CD14-positive monocyte (primary cell): ENCODE measurements at regions not wholly inside any gene's neighbourhood (a gene's known extent, or its start where the extent isn't known, plus 50 kb on each side); places are given as distances from the start of the nearest gene placed in this dataset.

ENCODE experiments used
- DNase-seq, 3 donors: peaks; one replicate each; pipeline ENCODE4 v3.0.0-alpha.2; 2011 to 2022
- H2AFZ ChIP-seq: 2 replicates; pipeline ENCODE4 v1.6.0; 2012; ENCODE audit warnings: mild to moderate bottlenecking, low read depth, low read length, inconsistent platforms; ENCODE audit not compliant: insufficient read depth, poor library complexity, severe bottlenecking
- H3K27ac ChIP-seq, 2 donors: 1 replicate in 1 of 2; 2 replicates in 1 of 2; pipeline ENCODE4 v1.5.1; 2012 to 2013; ENCODE audit warnings: low read length in 2 of 2, control low read depth in 1 of 2, inconsistent platforms in 1 of 2, low read depth in 1 of 2, mild to moderate bottlenecking in 1 of 2
- H3K27me3 ChIP-seq, 2 donors: one replicate each; pipeline versions ENCODE4 v1.6.0 to v1.6.1; 2011 to 2013; ENCODE audit warnings: low read length in 2 of 2; ENCODE audit not compliant: control insufficient read depth in 2 of 2, insufficient read depth in 2 of 2
- H3K36me3 ChIP-seq, 2 donors: replicated peaks in 1 of 2; 1 replicate in 1 of 2; 2 replicates in 1 of 2; pipeline versions ENCODE4 v1.5.1 to v1.6.1; 2012 to 2013; ENCODE audit warnings: low read length in 2 of 2, control low read depth in 1 of 2, inconsistent platforms in 1 of 2, mild to moderate bottlenecking in 1 of 2; ENCODE audit not compliant: insufficient read depth in 2 of 2, control insufficient read depth in 1 of 2
- H3K4me1 ChIP-seq, 2 donors: 1 replicate in 1 of 2; 2 replicates in 1 of 2; pipeline versions ENCODE4 v1.5.1 to v1.6.1; 2012 to 2013; ENCODE audit warnings: low read length in 2 of 2, control low read depth in 1 of 2, inconsistent platforms in 1 of 2, mild to moderate bottlenecking in 1 of 2, moderate library complexity in 1 of 2; ENCODE audit not compliant: insufficient read depth in 2 of 2, control insufficient read depth in 1 of 2
- H3K4me2 ChIP-seq: replicated peaks from 2 replicates; pipeline ENCODE3; 2012; ENCODE audit warnings: low read length, moderate library complexity, mild to moderate bottlenecking; ENCODE audit not compliant: poor library complexity, severe bottlenecking; ENCODE audit errors: extremely low read depth
- H3K4me3 ChIP-seq, 3 experiments: fragments of 200-600 bp in 1 of 3; sonication (generic) in 1 of 3; replicated peaks in 1 of 3; 1 replicate in 2 of 3; 2 replicates in 1 of 3; pipeline ENCODE4 v1.5.1; 2011 to 2013; ENCODE audit warnings: low read length in 3 of 3, mild to moderate bottlenecking in 3 of 3, control low read depth in 2 of 3, low read depth in 2 of 3, inconsistent platforms in 1 of 3, moderate library complexity in 1 of 3
- H3K79me2 ChIP-seq: 2 replicates; pipeline ENCODE4 v1.6.0; 2012; ENCODE audit warnings: mild to moderate bottlenecking, control low read depth, inconsistent platforms, low read length, moderate library complexity; ENCODE audit not compliant: insufficient read depth
- H3K9ac ChIP-seq: 2 replicates; pipeline ENCODE4 v1.6.0; 2017; ENCODE audit warnings: low read length, mild to moderate bottlenecking; ENCODE audit not compliant: insufficient read depth, poor library complexity, severe bottlenecking
- H3K9me3 ChIP-seq, 2 donors: replicated peaks in 1 of 2; 1 replicate in 1 of 2; 2 replicates in 1 of 2; pipeline versions ENCODE4 v1.5.1 to v1.6.1; 2012 to 2013; ENCODE audit warnings: low read length in 2 of 2, control low read depth in 1 of 2; ENCODE audit not compliant: control insufficient read depth in 1 of 2, insufficient read depth in 1 of 2
- H4K20me1 ChIP-seq: 2 replicates; pipeline ENCODE4 v1.6.0; 2012; ENCODE audit warnings: mild to moderate bottlenecking, low read length, control low read depth, moderate library complexity; ENCODE audit not compliant: insufficient read depth
- H3K27ac Mint-ChIP-seq, 7 donors: one replicate each; pipeline ENCODE4 v1.8.0; 2020; ENCODE audit warnings: mild to moderate bottlenecking in 7 of 7, mixed read lengths in 7 of 7, moderate library complexity in 6 of 7, inconsistent platforms in 2 of 7
- H3K27me3 Mint-ChIP-seq, 3 donors: one replicate each; pipeline ENCODE4 v1.8.0; 2021 to 2022; ENCODE audit warnings: low read depth in 3 of 3, mild to moderate bottlenecking in 3 of 3, mixed read lengths in 3 of 3, moderate library complexity in 3 of 3, inconsistent platforms in 1 of 3
- H3K36me3 Mint-ChIP-seq, 2 donors: one replicate each; pipeline ENCODE4 v1.8.0; 2020; ENCODE audit warnings: mixed read lengths in 2 of 2, inconsistent platforms in 1 of 2, mild to moderate bottlenecking in 1 of 2
- H3K4me1 Mint-ChIP-seq: one replicate; pipeline ENCODE4 v1.8.0; 2020; ENCODE audit warnings: mild to moderate bottlenecking, mixed read lengths
- H3K4me3 Mint-ChIP-seq, 2 donors: one replicate each; pipeline ENCODE4 v1.8.0; 2020; ENCODE audit warnings: mild to moderate bottlenecking in 2 of 2, mixed read lengths in 2 of 2, moderate library complexity in 1 of 2
- H3K9me3 Mint-ChIP-seq, 7 donors: one replicate each; pipeline ENCODE4 v1.8.0; 2020 to 2022; ENCODE audit warnings: mixed read lengths in 7 of 7, mild to moderate bottlenecking in 6 of 7, moderate library complexity in 6 of 7, inconsistent platforms in 2 of 7
- CTCF ChIP-seq: fragments of 200-600 bp; IDR thresholded peaks from one replicate; pipeline ENCODE4 v1.8.0; 2022; ENCODE audit warnings: antibody characterized with exemption, mild to moderate bottlenecking
- WGBS: methylation state at CpG from one replicate; pipeline ENCODE4 v1.1.5; 2013; ENCODE audit warnings: missing lambda C conversion rate; ENCODE audit not compliant: insufficient coverage; 5-methylcytosine and 5-hydroxymethylcytosine counted together
- intact Hi-C, 2 donors: fragments of 100-400 bp; cut with micrococcal nuclease; formaldehyde crosslinking; loops; one replicate each; pipeline versions ENCODE4 v1.15.0 to v1.15.1; 2023

DNA sequence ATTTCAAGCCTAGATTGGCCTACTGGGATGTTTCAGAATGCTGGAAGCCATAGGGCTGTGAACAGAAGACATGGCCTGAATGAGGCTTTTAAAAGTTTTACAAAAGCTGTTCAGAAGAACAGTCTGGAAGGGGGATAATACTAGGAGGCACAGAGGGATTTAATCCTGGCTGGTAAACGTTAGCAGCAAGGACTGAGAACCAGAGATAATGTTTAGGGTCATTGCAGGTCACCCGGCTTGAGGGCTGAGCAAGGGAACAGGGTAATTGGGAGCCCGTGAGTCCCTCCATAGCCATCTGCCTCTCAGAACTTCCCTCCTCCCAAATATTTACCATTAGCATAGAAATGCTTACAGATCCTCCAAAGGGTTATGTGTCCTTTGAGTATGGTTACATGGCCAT is 765.4 kb downstream of the TMEM182 start:
- Histone ChIP-seq H3K9me3 (peaks cover 6 to 18% of the 10 kb centered on the region in 2 donors), H3K27me3 (no peaks in the 10 kb centered on the region), H4K20me1 (no peaks in the 10 kb centered on the region), H3K27ac (no peak overlapping the region), H2AFZ (no peak overlapping the region), H3K9ac (no peak overlapping the region), H3K4me3 (no peak overlapping the region), H3K4me2 (no peak overlapping the region), H3K79me2 (no peaks in the 10 kb centered on the region), H3K4me1 (no peaks in the 10 kb centered on the region), H3K36me3 (no peaks in the 10 kb centered on the region)
- Mint-ChIP-seq H3K4me3 (no peak overlapping the region), H3K27ac (no peak overlapping the region), H3K36me3 (no peaks in the 10 kb centered on the region), H3K9me3 (peaks cover 0 to 14% (median 4%) of the 10 kb centered on the region in 7 donors), H3K4me1 (no peaks in the 10 kb centered on the region), H3K27me3 (peaks cover 0 to 2% (median 0%) of the 10 kb centered on the region in 3 donors)
- no CpG with 5 or more reads among the region's 3 CpGs for WGBS
- no peak for TF ChIP-seq CTCF
- DNase-seq: no peak
- intact Hi-C loops: no loop called here

DNA sequence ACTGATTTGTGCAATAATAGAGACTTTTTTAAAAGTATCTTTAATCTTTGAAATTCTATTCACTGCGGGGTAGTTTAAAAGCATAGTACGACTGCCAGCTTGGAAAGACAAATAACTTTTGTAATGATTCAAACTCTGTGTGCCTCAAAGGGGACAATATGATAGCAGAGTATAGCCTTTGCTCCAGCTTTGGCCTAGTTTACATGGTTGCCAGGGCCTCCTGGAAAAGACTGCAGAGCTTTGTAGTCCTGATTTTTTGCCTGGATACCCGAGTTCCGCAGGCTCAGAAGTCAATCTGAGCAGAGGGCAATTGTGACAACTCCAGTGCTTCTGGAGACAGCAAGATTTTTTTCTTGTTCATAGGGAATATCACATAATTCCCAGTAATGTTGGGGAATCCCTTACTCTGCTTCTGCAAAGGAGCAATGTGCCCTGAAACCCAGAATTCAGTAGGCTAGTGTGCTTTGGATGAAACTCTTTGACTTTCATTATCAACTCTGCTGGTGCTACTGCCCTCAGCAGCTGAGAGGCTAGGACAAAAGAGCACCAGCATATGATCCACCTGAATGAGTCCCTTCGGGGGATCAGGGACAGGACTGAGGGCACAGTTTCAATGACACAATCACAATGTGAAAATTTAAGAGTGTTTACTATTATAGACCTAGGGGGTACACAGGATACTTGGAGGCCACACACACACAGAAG is 768.1 kb downstream of the TMEM182 start:
- no peak overlapping the region for H3K4me2 ChIP-seq
- intact Hi-C loops: no loop called here
- H3K9ac ChIP-seq: no peak overlapping the region
- H3K36me3 Mint-ChIP-seq: no peaks in the 10 kb centered on the region
- peaks cover 0 to 2% (median 0%) of the 10 kb centered on the region in 3 donors for H3K27me3 Mint-ChIP-seq
- no peaks in the 10 kb centered on the region for H3K4me1 Mint-ChIP-seq
- H3K27me3 ChIP-seq: no peaks in the 10 kb centered on the region
- no peaks in the 10 kb centered on the region for H4K20me1 ChIP-seq
- no peak overlapping the region for H3K27ac Mint-ChIP-seq
- no peaks in the 10 kb centered on the region for H3K36me3 ChIP-seq
- no peak overlapping the region for H3K4me3 Mint-ChIP-seq
- H3K27ac ChIP-seq: no peak overlapping the region
- TF ChIP-seq CTCF: no peak
- H3K4me3 ChIP-seq: no peak overlapping the region
- no peaks in the 10 kb centered on the region for H3K79me2 ChIP-seq
- 83% methylated on average over 3 of the region's 5 CpGs for WGBS
- H3K9me3 ChIP-seq: peaks cover 6 to 18% of the 10 kb centered on the region in 2 donors
- H3K4me1 ChIP-seq: no peaks in the 10 kb centered on the region
- peaks cover 0 to 14% (median 4%) of the 10 kb centered on the region in 7 donors for H3K9me3 Mint-ChIP-seq
- no peak overlapping the region for H2AFZ ChIP-seq
- DNase-seq: no peak
